Lower lobe of right lung (tissue), 2 donors: ENCODE measurements at regions not wholly inside any gene's neighbourhood (a gene's known extent, or its start where the extent isn't known, plus 50 kb on each side); places are given as distances from the start of the nearest gene placed in this dataset.

Experiments
- ATAC-seq, 2 donors: fragments of 200-7000 bp; cut with Tn5 transposase; one replicate each; pipeline ENCODE4 v1.9.1; 2020 to 2022; ENCODE audit warnings: mild to moderate bottlenecking in 2 of 2, moderate library complexity in 2 of 2
- DNase-seq: peaks from one replicate; pipeline ENCODE4 v3.0.0-alpha.2; 2020
- H3K27ac ChIP-seq: fragments of 200-600 bp; one replicate; pipeline ENCODE4 v1.8.0; 2022
- H3K27me3 ChIP-seq: fragments of 200-600 bp; one replicate; pipeline ENCODE4 v1.8.0; 2022; ENCODE audit warnings: low read depth
- H3K36me3 ChIP-seq: fragments of 200-600 bp; one replicate; pipeline ENCODE4 v1.8.0; 2022; ENCODE audit warnings: mild to moderate bottlenecking
- H3K4me1 ChIP-seq: fragments of 200-600 bp; one replicate; pipeline ENCODE4 v1.8.0; 2022
- H3K4me3 ChIP-seq: fragments of 200-600 bp; one replicate; pipeline ENCODE4 v1.8.0; 2022; ENCODE audit warnings: mild to moderate bottlenecking
- H3K9me3 ChIP-seq: fragments of 200-600 bp; one replicate; pipeline ENCODE4 v1.8.0; 2022
- CTCF ChIP-seq: fragments of 200-600 bp; IDR thresholded peaks from one replicate; pipeline ENCODE4 v1.8.0; 2022; ENCODE audit warnings: antibody characterized with exemption, mild to moderate bottlenecking
- intact Hi-C: fragments of 100-400 bp; cut with DNase I; formaldehyde crosslinking; loops from one replicate; pipeline ENCODE4 v1.11.0; 2022
- donor health status: DM: no; HTN: yes; CAD: no; lungs with severe emphysema.

GRCh38 chr12:67558775-67559174, 89.8 kb upstream of the DYRK2 start:
- no peak overlapping the region for H3K27ac ChIP-seq
- H3K4me3 ChIP-seq: no peak overlapping the region
- H3K4me1 ChIP-seq: peaks cover 13% of the 10 kb centered on the region
- ATAC-seq: no peak
- intact Hi-C loops: no loop called here
- no peaks in the 10 kb centered on the region for H3K27me3 ChIP-seq
- H3K36me3 ChIP-seq: no peaks in the 10 kb centered on the region
- no peak for DNase-seq
- peaks cover 4% of the 10 kb centered on the region for H3K9me3 ChIP-seq
- no peak for TF ChIP-seq CTCF

- DNase-seq (no peak), ATAC-seq (no peak)
- Histone ChIP-seq H3K36me3 (no peaks in the 10 kb centered on the region), H3K4me1 (peaks cover 12% of the 10 kb centered on the region), H3K27me3 (no peaks in the 10 kb centered on the region), H3K27ac (no peak overlapping the region), H3K4me3 (no peak overlapping the region), H3K9me3 (peaks cover 4% of the 10 kb centered on the region)
- TF ChIP-seq CTCF: no peak
- intact Hi-C loops: no loop called here
These were observed 88.8 kb upstream of the DYRK2 start for GRCh38 chr12:67559751-67560150.

- Histone ChIP-seq H3K4me3 (no peak overlapping the region), H3K27ac (no peak overlapping the region), H3K4me1 (no peaks in the 10 kb centered on the region), H3K36me3 (no peaks in the 10 kb centered on the region), H3K27me3 (no peaks in the 10 kb centered on the region), H3K9me3 (peaks cover 18% of the 10 kb centered on the region)
- ATAC-seq: no peak
- intact Hi-C loops: no loop called here
- no peak for DNase-seq
- no peak for TF ChIP-seq CTCF
These were observed 85.8 kb upstream of the DYRK2 start for GRCh38 chr12:67562513-67563287.

GRCh38 chr12:67568055-67568454, 80.5 kb upstream of the DYRK2 start:
- DNase-seq: no peak
- TF ChIP-seq CTCF: no peak
- H3K4me3 ChIP-seq: no peak overlapping the region
- H3K27ac ChIP-seq: no peak overlapping the region
- peaks cover 15% of the 10 kb centered on the region for H3K9me3 ChIP-seq
- ATAC-seq: no peak
- H3K27me3 ChIP-seq: no peaks in the 10 kb centered on the region
- intact Hi-C loops: no loop called here
- no peaks in the 10 kb centered on the region for H3K4me1 ChIP-seq
- no peaks in the 10 kb centered on the region for H3K36me3 ChIP-seq

GRCh38 chr12:67572492-67572891, 76.1 kb upstream of the DYRK2 start:
- TF ChIP-seq CTCF: no peak
- DNase-seq (no peak), ATAC-seq (no peak)
- no peaks in the 10 kb centered on the region for H3K36me3 ChIP-seq
- H3K4me1 ChIP-seq: no peaks in the 10 kb centered on the region
- intact Hi-C loops: no loop called here
- H3K4me3 ChIP-seq: no peak overlapping the region
- no peaks in the 10 kb centered on the region for H3K27me3 ChIP-seq
- H3K9me3 ChIP-seq: no peaks in the 10 kb centered on the region
- no peak overlapping the region for H3K27ac ChIP-seq
